ENCODE measurements at regions not wholly inside any gene's neighbourhood (a gene's known extent, or its start where the extent isn't known, plus 50 kb on each side); places are given as distances from the start of the nearest gene placed in this dataset.

DNA sequence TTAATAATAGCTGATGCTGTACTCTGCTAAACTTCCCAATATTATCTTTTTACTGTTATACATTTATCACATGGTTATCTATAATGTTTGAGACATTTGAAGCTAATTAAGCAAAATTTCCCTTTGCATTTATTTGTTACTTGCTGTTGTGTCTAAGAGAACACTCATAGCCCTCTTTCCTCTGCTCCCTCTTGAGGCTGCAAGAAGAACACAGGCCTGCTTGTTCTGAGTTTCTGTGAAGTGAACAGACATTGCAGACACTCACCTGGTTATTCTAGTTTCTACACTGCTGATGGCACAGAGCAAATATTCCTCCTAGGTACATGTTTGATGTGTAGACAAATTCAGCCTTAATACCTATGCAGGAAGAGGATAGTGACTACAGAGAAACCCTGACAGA lies 367.8 kb downstream of the GASK1B start:
- DNase-seq = no peak
- Histone ChIP-seq H3K9me3 (no peaks in the 10 kb centered on the region), H3K27me3 (ENCODE audit: insufficient read depth) (no peaks in the 10 kb centered on the region), H3K79me2 (ENCODE audit: insufficient read depth) (no peaks in the 10 kb centered on the region), H3K9me2 (no peaks in the 10 kb centered on the region), H3K4me3 (ENCODE audit: low read depth in 2 of 2, low read length in 1 of 2) (no peak overlapping the region), H3K36me3 (replicated peaks in 1 of 2; ENCODE audit: control insufficient read depth in 1 of 2, insufficient read depth in 2 of 2, low read length in 1 of 2) (no peaks in the 10 kb centered on the region), H3K9ac (no peak overlapping the region), H3F3A (replicated peaks; ENCODE audit: insufficient read depth) (no peaks in the 10 kb centered on the region), H4K20me1 (ENCODE audit: insufficient read depth) (no peaks in the 10 kb centered on the region), H3K4me2 (no peak overlapping the region), H2AFZ (ENCODE audit: low read depth) (no peak overlapping the region), H3K27ac (ENCODE audit: low read depth in 2 of 2, low read length in 1 of 2) (peak overlapping the region in 1 of 2 experiments; percentile 94; a peak in 2 of 4 replicates), H3K4me1 (ENCODE audit: control insufficient read depth in 1 of 2, insufficient read depth in 2 of 2, low read depth in 1 of 2, low read length in 1 of 2) (peaks cover 0 to 3% of the 10 kb centered on the region in 2 experiments; a peak in 1 of 4 replicates)
- TF ChIP-seq, protein P1, sequence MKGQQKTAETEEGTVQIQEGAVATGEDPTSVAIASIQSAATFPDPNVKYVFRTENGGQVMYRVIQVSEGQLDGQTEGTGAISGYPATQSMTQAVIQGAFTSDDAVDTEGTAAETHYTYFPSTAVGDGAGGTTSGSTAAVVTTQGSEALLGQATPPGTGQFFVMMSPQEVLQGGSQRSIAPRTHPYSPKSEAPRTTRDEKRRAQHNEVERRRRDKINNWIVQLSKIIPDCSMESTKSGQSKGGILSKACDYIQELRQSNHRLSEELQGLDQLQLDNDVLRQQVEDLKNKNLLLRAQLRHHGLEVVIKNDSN (IDR thresholded peaks at IDR 0.05; ENCODE audit: borderline replicate concordance, low read depth) = no peak
- no peak for TF ChIP-seq EZH2phosphoT487 (IDR thresholded peaks at IDR 0.05; ENCODE audit: borderline replicate concordance, low read depth)
- no peak for TF ChIP-seq RXRA (IDR thresholded peaks at IDR 0.05; ENCODE audit: borderline replicate concordance, low read depth)
- no peak for TF ChIP-seq MEF2A (IDR thresholded peaks at IDR 0.05; ENCODE audit: borderline replicate concordance, low read depth)
- peak; percentile 28; the same call in 1 of the 2 replicates for TF ChIP-seq SMC3 (IDR thresholded peaks at IDR 0.05; ENCODE audit: low read depth, low read length)
- TF ChIP-seq, protein P2, sequence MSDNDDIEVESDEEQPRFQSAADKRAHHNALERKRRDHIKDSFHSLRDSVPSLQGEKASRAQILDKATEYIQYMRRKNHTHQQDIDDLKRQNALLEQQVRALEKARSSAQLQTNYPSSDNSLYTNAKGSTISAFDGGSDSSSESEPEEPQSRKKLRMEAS (IDR thresholded peaks at IDR 0.05; ENCODE audit: low read depth) = no peak
- no peak for TF ChIP-seq FOXJ3 (CRISPR knock-in tag; IDR thresholded peaks at IDR 0.05)
- peak; percentile 54 for TF ChIP-seq RAD21 (IDR thresholded peaks at IDR 0.05; ENCODE audit: low read length)
- TF ChIP-seq RFX5 (IDR thresholded peaks at IDR 0.05; ENCODE audit: low read length) = no peak
- TF ChIP-seq, protein P3, sequence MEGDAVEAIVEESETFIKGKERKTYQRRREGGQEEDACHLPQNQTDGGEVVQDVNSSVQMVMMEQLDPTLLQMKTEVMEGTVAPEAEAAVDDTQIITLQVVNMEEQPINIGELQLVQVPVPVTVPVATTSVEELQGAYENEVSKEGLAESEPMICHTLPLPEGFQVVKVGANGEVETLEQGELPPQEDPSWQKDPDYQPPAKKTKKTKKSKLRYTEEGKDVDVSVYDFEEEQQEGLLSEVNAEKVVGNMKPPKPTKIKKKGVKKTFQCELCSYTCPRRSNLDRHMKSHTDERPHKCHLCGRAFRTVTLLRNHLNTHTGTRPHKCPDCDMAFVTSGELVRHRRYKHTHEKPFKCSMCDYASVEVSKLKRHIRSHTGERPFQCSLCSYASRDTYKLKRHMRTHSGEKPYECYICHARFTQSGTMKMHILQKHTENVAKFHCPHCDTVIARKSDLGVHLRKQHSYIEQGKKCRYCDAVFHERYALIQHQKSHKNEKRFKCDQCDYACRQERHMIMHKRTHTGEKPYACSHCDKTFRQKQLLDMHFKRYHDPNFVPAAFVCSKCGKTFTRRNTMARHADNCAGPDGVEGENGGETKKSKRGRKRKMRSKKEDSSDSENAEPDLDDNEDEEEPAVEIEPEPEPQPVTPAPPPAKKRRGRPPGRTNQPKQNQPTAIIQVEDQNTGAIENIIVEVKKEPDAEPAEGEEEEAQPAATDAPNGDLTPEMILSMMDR (IDR thresholded peaks at IDR 0.05) = peak; percentile 47
- POLR2A ChIA-PET = no interaction called here
- CTCF ChIA-PET = interaction anchor here (0.6 to 3.7 kb wide), 15 partner anchors 9 to 587 kb away, joined by 3 to 17 read pairs (median 3); no protein-coding TSS in a partner anchor

DNA sequence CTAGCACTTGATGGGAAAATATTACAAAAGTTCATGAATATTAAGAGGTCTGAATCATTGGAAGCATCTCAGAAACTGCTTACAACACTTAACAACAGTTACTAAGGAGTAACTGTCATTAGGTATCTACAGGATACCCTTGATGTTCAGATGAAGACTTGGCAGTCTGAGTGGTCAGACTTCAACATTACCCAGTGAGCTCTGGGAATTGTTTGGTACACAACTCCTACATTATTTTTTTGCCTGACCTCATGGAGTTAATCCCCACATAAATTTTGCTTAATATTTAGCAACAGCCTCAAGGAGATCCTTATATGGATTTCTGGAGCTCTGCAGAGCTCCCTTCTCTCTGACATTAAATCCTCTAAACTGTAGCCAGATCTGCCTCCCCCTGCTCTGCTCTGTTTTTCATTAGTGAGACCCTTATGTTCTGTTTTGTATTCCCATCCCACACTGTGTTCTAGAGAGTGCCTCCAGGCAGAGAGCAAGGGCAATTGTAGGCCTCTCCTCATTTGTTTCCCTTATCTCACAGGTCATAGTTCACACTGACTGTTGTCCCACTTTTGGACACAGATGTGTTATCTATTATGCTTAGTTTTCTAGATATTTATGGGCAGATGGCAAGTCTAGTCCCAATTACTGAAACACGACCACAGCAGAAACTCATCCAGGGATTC lies 368.8 kb downstream of the GASK1B start:
- no peak overlapping the region for H2AFZ ChIP-seq (ENCODE audit: low read depth)
- H3K79me2 ChIP-seq (ENCODE audit: insufficient read depth) = no peaks in the 10 kb centered on the region
- WGBS (ENCODE audit: low lambda C conversion rate) = 14% methylated on average over 1 of the region's 1 CpG
- H3K4me3 ChIP-seq (ENCODE audit: low read depth in 2 of 2, low read length in 1 of 2) = no peak overlapping the region
- H4K20me1 ChIP-seq (ENCODE audit: insufficient read depth) = no peaks in the 10 kb centered on the region
- H3K27ac ChIP-seq (ENCODE audit: low read depth in 2 of 2, low read length in 1 of 2) = peak overlapping the region in 1 of 2 experiments; percentile 94; a peak in 2 of 4 replicates
- H3K4me1 ChIP-seq (ENCODE audit: control insufficient read depth in 1 of 2, insufficient read depth in 2 of 2, low read depth in 1 of 2, low read length in 1 of 2) = peaks cover 0 to 3% of the 10 kb centered on the region in 2 experiments; a peak in 1 of 4 replicates
- no peaks in the 10 kb centered on the region for H3K9me3 ChIP-seq
- H3K36me3 ChIP-seq (replicated peaks in 1 of 2; ENCODE audit: control insufficient read depth in 1 of 2, insufficient read depth in 2 of 2, low read length in 1 of 2) = no peaks in the 10 kb centered on the region
- no peak overlapping the region for H3K4me2 ChIP-seq
- peak; percentile 39 for DNase-seq
- ChIA-PET CTCF (interaction anchor here (0.6 to 1.6 kb wide), 11 partner anchors 11 to 584 kb away, joined by 3 to 6 read pairs (median 3); no protein-coding TSS in a partner anchor), POLR2A (interaction anchor here (0.7 kb wide), 1 partner anchor 582 kb away, joined by 4 read pairs; no protein-coding TSS in a partner anchor)
- no peak overlapping the region for H3K9ac ChIP-seq
- no peaks in the 10 kb centered on the region for H3F3A ChIP-seq (replicated peaks; ENCODE audit: insufficient read depth)
- H3K27me3 ChIP-seq (ENCODE audit: insufficient read depth) = no peaks in the 10 kb centered on the region
- H3K9me2 ChIP-seq = no peaks in the 10 kb centered on the region
- TF ChIP-seq, protein P3 (IDR thresholded peaks at IDR 0.05) = no peak
- no peak; the same call in none of the 2 replicates for TF ChIP-seq RAD21 (IDR thresholded peaks at IDR 0.05; ENCODE audit: low read length)
- TF ChIP-seq FOXJ3 (CRISPR knock-in tag; IDR thresholded peaks at IDR 0.05) = peak; percentile 93
- TF ChIP-seq CHD2 (IDR thresholded peaks at IDR 0.05; ENCODE audit: low read length, partially characterized antibody) = peak; percentile 87
- TF ChIP-seq, protein P2 (IDR thresholded peaks at IDR 0.05; ENCODE audit: low read depth) = no peak
- peak; percentile 85; the same call in 1 of the 2 replicates for TF ChIP-seq RCOR1 (IDR thresholded peaks at IDR 0.05; ENCODE audit: low read length)
- TF ChIP-seq FOSL2 (IDR thresholded peaks at IDR 0.05; ENCODE audit: borderline replicate concordance, low read depth) = no peak
- peak; percentile 48; the same call in 1 of the 2 replicates for TF ChIP-seq TEAD4 (IDR thresholded peaks at IDR 0.05; ENCODE audit: borderline replicate concordance, insufficient read depth)
- no peak; the same call in 1 of the 2 replicates for TF ChIP-seq SMC3 (IDR thresholded peaks at IDR 0.05; ENCODE audit: low read depth, low read length)
- no peak for TF ChIP-seq GABPA (IDR thresholded peaks at IDR 0.05; ENCODE audit: low read depth)
- TF ChIP-seq, protein P4, sequence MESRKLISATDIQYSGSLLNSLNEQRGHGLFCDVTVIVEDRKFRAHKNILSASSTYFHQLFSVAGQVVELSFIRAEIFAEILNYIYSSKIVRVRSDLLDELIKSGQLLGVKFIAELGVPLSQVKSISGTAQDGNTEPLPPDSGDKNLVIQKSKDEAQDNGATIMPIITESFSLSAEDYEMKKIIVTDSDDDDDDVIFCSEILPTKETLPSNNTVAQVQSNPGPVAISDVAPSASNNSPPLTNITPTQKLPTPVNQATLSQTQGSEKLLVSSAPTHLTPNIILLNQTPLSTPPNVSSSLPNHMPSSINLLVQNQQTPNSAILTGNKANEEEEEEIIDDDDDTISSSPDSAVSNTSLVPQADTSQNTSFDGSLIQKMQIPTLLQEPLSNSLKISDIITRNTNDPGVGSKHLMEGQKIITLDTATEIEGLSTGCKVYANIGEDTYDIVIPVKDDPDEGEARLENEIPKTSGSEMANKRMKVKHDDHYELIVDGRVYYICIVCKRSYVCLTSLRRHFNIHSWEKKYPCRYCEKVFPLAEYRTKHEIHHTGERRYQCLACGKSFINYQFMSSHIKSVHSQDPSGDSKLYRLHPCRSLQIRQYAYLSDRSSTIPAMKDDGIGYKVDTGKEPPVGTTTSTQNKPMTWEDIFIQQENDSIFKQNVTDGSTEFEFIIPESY (IDR thresholded peaks at IDR 0.05; ENCODE audit: borderline replicate concordance, low read depth) = no peak
- no peak for TF ChIP-seq FOXM1 (IDR thresholded peaks at IDR 0.05; ENCODE audit: low read depth)
- TF ChIP-seq MXI1 (IDR thresholded peaks at IDR 0.05; ENCODE audit: low read depth, low read length) = no peak
